Spinal cord (tissue), 9 donors: ENCODE measurements at regions not wholly inside any gene's neighbourhood (a gene's known extent, or its start where the extent isn't known, plus 50 kb on each side); places are given as distances from the start of the nearest gene placed in this dataset.

Experiments
- DNase-seq, 6 donors: peaks; one replicate each; pipeline versions ENCODE4 v3.0.0 to v3.0.0-alpha.2; 2013 to 2015; ENCODE audit warnings: low spot score in 6 of 6, low read depth in 4 of 6
- H3K27ac ChIP-seq: one replicate; pipeline ENCODE4 v1.5.1; 2013; ENCODE audit warnings: low read depth, low read length, control low read depth
- H3K27me3 ChIP-seq: one replicate; pipeline ENCODE4 v1.6.1; 2013; ENCODE audit warnings: low read length; ENCODE audit not compliant: control insufficient read depth, insufficient read depth
- H3K36me3 ChIP-seq: one replicate; pipeline ENCODE4 v1.6.1; 2013; ENCODE audit warnings: low read length; ENCODE audit not compliant: control insufficient read depth, insufficient read depth
- H3K4me1 ChIP-seq: one replicate; pipeline ENCODE4 v1.6.1; 2013; ENCODE audit warnings: low read length; ENCODE audit not compliant: control insufficient read depth, insufficient read depth
- H3K4me3 ChIP-seq: one replicate; pipeline ENCODE4 v1.5.1; 2013; ENCODE audit warnings: low read depth, low read length, control low read depth
- H3K9me3 ChIP-seq: one replicate; pipeline ENCODE4 v1.6.1; 2013; ENCODE audit warnings: low read length; ENCODE audit not compliant: control insufficient read depth, insufficient read depth
- WGBS: methylation state at CpG from one replicate; pipeline ENCODE4 v1.1.5; 2013; ENCODE audit warnings: missing lambda C conversion rate; ENCODE audit not compliant: insufficient coverage; 5-methylcytosine and 5-hydroxymethylcytosine counted together
- donor health status: healthy.

GRCh38 chr1:227388214-227389168, 70.2 kb upstream of the CDC42BPA start:
- WGBS = no CpG with 5 or more reads among the region's 4 CpGs
- Histone ChIP-seq H3K4me3 (no peak overlapping the region), H3K27me3 (no peaks in the 10 kb centered on the region), H3K36me3 (no peaks in the 10 kb centered on the region), H3K4me1 (no peaks in the 10 kb centered on the region), H3K27ac (no peak overlapping the region), H3K9me3 (no peaks in the 10 kb centered on the region)
- no peak for DNase-seq

GRCh38 chr1:227379555-227379892, 61.2 kb upstream of the CDC42BPA start:
- Histone ChIP-seq H3K27me3 (peaks cover 6% of the 10 kb centered on the region), H3K27ac (no peak overlapping the region), H3K9me3 (no peaks in the 10 kb centered on the region), H3K36me3 (no peaks in the 10 kb centered on the region), H3K4me3 (no peak overlapping the region), H3K4me1 (no peaks in the 10 kb centered on the region)
- 100% methylated on average over 3 of the region's 6 CpGs for WGBS
- no peak for DNase-seq

GRCh38 chr1:227378871-227379554, 60.7 kb upstream of the CDC42BPA start:
- Histone ChIP-seq H3K27ac (no peak overlapping the region), H3K4me1 (no peaks in the 10 kb centered on the region), H3K36me3 (no peaks in the 10 kb centered on the region), H3K9me3 (no peaks in the 10 kb centered on the region), H3K4me3 (no peak overlapping the region), H3K27me3 (peaks cover 6% of the 10 kb centered on the region)
- DNase-seq = no peak
- WGBS = 96% methylated on average over 3 of the region's 4 CpGs

- WGBS = 46% methylated on average over 2 of the region's 2 CpGs
- no peak overlapping the region for H3K4me3 ChIP-seq
- peaks cover 6% of the 10 kb centered on the region for H3K27me3 ChIP-seq
- H3K36me3 ChIP-seq = no peaks in the 10 kb centered on the region
- DNase-seq = peak in 1 of 6 donors; percentile 22
- H3K27ac ChIP-seq = no peak overlapping the region
- no peaks in the 10 kb centered on the region for H3K4me1 ChIP-seq
- H3K9me3 ChIP-seq = no peaks in the 10 kb centered on the region
Observed at GRCh38 chr1:227378181-227378580, 59.9 kb upstream of the CDC42BPA start.

GRCh38 chr1:227374846-227375245, 56.6 kb upstream of the CDC42BPA start:
- Histone ChIP-seq H3K4me3 (no peak overlapping the region), H3K9me3 (no peaks in the 10 kb centered on the region), H3K4me1 (no peaks in the 10 kb centered on the region), H3K36me3 (no peaks in the 10 kb centered on the region), H3K27ac (no peak overlapping the region), H3K27me3 (peaks cover 6% of the 10 kb centered on the region)
- DNase-seq = no peak
- no CpG with 5 or more reads among the region's 1 CpG for WGBS

GRCh38 chr1:227372726-227373130, 54.4 kb upstream of the CDC42BPA start:
- Histone ChIP-seq H3K4me1 (no peaks in the 10 kb centered on the region), H3K27ac (no peak overlapping the region), H3K4me3 (no peak overlapping the region), H3K27me3 (peaks cover 4% of the 10 kb centered on the region), H3K9me3 (no peaks in the 10 kb centered on the region), H3K36me3 (no peaks in the 10 kb centered on the region)
- DNase-seq = peak in 2 of 6 donors; percentile 43 to 52
- 44% methylated on average over 1 of the region's 1 CpG for WGBS

GRCh38 chr1:227370533-227371254, 52.4 kb upstream of the CDC42BPA start:
- H3K27me3 ChIP-seq = peaks cover 2% of the 10 kb centered on the region

GRCh38 chr1:227369102-227369760, 50.9 kb upstream of the CDC42BPA start:
- peaks cover 4% of the 10 kb centered on the region for H3K27me3 ChIP-seq
- no peaks in the 10 kb centered on the region for H3K4me1 ChIP-seq
- DNase-seq = peak in 1 of 6 donors; percentile 7
- no peaks in the 10 kb centered on the region for H3K36me3 ChIP-seq
- H3K9me3 ChIP-seq = no peaks in the 10 kb centered on the region
- H3K27ac ChIP-seq = no peak overlapping the region
- WGBS = 75% methylated on average over 2 of the region's 6 CpGs
- no peak overlapping the region for H3K4me3 ChIP-seq

More at GRCh38 chr1:227370533-227371254, 52.4 kb upstream of the CDC42BPA start:
- H3K4me3 ChIP-seq = no peak overlapping the region
- H3K4me1 ChIP-seq = no peaks in the 10 kb centered on the region
- no peaks in the 10 kb centered on the region for H3K36me3 ChIP-seq
- no peaks in the 10 kb centered on the region for H3K9me3 ChIP-seq
- WGBS = 48% methylated on average over 5 of the region's 10 CpGs
- H3K27ac ChIP-seq = no peak overlapping the region
- peak in 1 of 6 donors; percentile 15 for DNase-seq
